ENCODE measurements at regions not wholly inside any gene's neighbourhood (a gene's known extent, or its start where the extent isn't known, plus 50 kb on each side); places are given as distances from the start of the nearest gene placed in this dataset.

DNA sequence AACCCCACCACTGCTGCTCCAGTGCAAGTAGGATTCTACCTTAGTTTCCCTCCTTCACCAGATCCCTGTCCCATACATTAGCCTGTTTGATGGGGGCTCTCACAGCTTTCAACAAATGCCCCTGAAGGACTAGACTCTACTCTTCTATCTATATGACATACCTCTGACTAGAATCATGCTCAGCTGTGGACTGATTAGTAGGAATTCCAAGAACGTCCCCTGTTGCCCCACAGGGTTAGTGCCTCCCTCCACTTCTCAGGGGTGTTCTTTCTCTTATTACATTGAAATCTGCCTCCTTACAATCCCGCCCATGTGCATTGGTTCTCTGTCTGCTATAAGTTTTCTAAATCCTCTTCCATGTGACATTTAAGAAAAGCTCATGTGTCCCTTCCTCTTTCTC is 375.9 kb upstream of the DUSP10 start:
- TF ChIP-seq, protein P1, sequence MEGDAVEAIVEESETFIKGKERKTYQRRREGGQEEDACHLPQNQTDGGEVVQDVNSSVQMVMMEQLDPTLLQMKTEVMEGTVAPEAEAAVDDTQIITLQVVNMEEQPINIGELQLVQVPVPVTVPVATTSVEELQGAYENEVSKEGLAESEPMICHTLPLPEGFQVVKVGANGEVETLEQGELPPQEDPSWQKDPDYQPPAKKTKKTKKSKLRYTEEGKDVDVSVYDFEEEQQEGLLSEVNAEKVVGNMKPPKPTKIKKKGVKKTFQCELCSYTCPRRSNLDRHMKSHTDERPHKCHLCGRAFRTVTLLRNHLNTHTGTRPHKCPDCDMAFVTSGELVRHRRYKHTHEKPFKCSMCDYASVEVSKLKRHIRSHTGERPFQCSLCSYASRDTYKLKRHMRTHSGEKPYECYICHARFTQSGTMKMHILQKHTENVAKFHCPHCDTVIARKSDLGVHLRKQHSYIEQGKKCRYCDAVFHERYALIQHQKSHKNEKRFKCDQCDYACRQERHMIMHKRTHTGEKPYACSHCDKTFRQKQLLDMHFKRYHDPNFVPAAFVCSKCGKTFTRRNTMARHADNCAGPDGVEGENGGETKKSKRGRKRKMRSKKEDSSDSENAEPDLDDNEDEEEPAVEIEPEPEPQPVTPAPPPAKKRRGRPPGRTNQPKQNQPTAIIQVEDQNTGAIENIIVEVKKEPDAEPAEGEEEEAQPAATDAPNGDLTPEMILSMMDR (IDR thresholded peaks at IDR 0.05; ENCODE audit: poor library complexity): no peak
- TF ChIP-seq EZH2 (IDR thresholded peaks at IDR 0.05; ENCODE audit: borderline replicate concordance): no peak

Data from hepatocyte (in vitro differentiated cells).